Vagina (tissue), 2 donors: ENCODE measurements at regions not wholly inside any gene's neighbourhood (a gene's known extent, or its start where the extent isn't known, plus 50 kb on each side); places are given as distances from the start of the nearest gene placed in this dataset.

Source experiments
- DNase-seq, 2 donors: peaks; one replicate each; pipeline ENCODE4 v3.0.0-alpha.2; 2017; ENCODE audit errors: extremely low spot score in 2 of 2
- H3K27ac ChIP-seq: fragments of 200-600 bp; sonication (generic); one replicate; pipeline ENCODE4 v1.5.1; 2019
- H3K27me3 ChIP-seq: fragments of 200-600 bp; sonication (generic); one replicate; pipeline ENCODE4 v1.5.1; 2019
- H3K36me3 ChIP-seq, 2 donors: fragments of 200-600 bp; sonication (generic); one replicate each; pipeline ENCODE4 v1.5.1; 2017 to 2019
- H3K4me1 ChIP-seq: fragments of 200-600 bp; sonication (generic); one replicate; pipeline ENCODE4 v1.5.1; 2019
- H3K4me3 ChIP-seq, 2 donors: fragments of 200-600 bp; sonication (generic); 1 replicate in 1 of 2; 2 replicates in 1 of 2; pipeline ENCODE4 v1.5.1; 2016 to 2019
- H3K9me3 ChIP-seq: fragments of 200-600 bp; sonication (generic); one replicate; pipeline ENCODE4 v1.5.1; 2019
- POLR2A ChIP-seq, 2 donors: fragments of 450-650 bp; IDR thresholded peaks; one replicate each; pipeline ENCODE4 v1.6.1; 2017; ENCODE audit warnings: antibody characterized with exemption in 2 of 2, mild to moderate bottlenecking in 2 of 2, moderate library complexity in 2 of 2
- POLR2AphosphoS5 ChIP-seq, 2 donors: sonication (generic); formaldehyde crosslinking; IDR thresholded peaks; one replicate each; pipeline ENCODE4 v1.9.0; 2017; ENCODE audit warnings: antibody characterized with exemption in 2 of 2, mild to moderate bottlenecking in 2 of 2, low read depth in 1 of 2; ENCODE audit not compliant: insufficient read depth in 1 of 2
- intact Hi-C: fragments of 100-400 bp; cut with DNase I; formaldehyde crosslinking; loops from one replicate; pipeline ENCODE4 v1.15.1; 2023
- TF ChIP-seq, protein P1 (sequence below), 3 experiments: fragments of 450-650 bp in 2 of 3; fragments of 200-600 bp in 1 of 3; sonication (generic) in 1 of 3; IDR thresholded peaks; one replicate each; pipeline ENCODE4 v1.5.1; 2017 to 2019; ENCODE audit warnings: antibody characterized with exemption in 3 of 3, mild to moderate bottlenecking in 2 of 3, moderate library complexity in 2 of 3

DNA sequence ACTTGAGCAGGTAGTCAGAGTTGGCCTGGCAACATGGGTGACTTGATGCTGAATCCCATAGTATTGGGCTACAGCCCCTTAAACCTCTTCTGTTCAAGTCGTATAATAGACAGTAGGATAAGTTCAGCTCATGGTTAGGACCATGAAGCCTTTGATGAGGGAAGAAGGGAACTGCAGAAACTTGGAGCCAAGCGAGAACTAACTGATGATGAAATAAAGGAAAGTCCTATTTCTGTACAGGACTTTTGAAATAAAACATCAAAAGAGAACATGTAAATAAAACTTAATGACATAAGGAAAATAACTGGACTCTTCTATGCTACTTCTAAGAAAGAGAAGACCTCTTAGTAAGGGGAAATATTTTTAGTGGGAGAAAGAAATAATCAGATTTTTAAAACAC is 51.2 kb upstream of the UGP2 start:
- TF ChIP-seq, protein P1, sequence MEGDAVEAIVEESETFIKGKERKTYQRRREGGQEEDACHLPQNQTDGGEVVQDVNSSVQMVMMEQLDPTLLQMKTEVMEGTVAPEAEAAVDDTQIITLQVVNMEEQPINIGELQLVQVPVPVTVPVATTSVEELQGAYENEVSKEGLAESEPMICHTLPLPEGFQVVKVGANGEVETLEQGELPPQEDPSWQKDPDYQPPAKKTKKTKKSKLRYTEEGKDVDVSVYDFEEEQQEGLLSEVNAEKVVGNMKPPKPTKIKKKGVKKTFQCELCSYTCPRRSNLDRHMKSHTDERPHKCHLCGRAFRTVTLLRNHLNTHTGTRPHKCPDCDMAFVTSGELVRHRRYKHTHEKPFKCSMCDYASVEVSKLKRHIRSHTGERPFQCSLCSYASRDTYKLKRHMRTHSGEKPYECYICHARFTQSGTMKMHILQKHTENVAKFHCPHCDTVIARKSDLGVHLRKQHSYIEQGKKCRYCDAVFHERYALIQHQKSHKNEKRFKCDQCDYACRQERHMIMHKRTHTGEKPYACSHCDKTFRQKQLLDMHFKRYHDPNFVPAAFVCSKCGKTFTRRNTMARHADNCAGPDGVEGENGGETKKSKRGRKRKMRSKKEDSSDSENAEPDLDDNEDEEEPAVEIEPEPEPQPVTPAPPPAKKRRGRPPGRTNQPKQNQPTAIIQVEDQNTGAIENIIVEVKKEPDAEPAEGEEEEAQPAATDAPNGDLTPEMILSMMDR (IDR thresholded peaks at IDR 0.05) = no peak
- no peak for TF ChIP-seq POLR2A (IDR thresholded peaks at IDR 0.05)
- no peak for TF ChIP-seq POLR2AphosphoS5 (IDR thresholded peaks at IDR 0.05; ENCODE audit: insufficient read depth in 1 of 2, low read depth in 1 of 2)

DNA sequence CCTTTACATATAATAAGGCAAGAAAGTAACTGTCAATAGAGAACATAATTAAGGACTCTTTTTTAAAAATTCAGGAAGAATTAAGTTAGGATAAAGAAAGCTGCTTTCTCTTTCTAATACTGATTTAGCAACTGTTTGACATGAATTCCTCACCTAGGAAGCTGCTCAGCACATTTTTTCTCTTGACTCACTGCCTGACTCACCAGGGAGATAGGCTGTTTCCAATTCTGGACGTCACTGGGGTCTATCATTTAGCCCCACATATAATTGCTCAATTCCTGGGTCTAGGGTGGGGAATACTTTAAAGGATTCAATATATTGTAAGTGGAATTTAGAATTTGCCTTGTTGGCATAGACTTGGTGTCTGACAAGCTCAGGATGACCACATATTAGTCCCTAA is 50.8 kb upstream of the UGP2 start:
- Histone ChIP-seq H3K9me3 (no peaks in the 10 kb centered on the region), H3K4me1 (no peaks in the 10 kb centered on the region), H3K27me3 (no peaks in the 10 kb centered on the region), H3K4me3 (no peak overlapping the region), H3K27ac (no peak overlapping the region), H3K36me3 (no peaks in the 10 kb centered on the region)
- intact Hi-C loops = no loop called here
- DNase-seq = no peak
- TF ChIP-seq, protein P1 (IDR thresholded peaks at IDR 0.05) = no peak
- TF ChIP-seq POLR2A (IDR thresholded peaks at IDR 0.05) (no peak), POLR2AphosphoS5 (IDR thresholded peaks at IDR 0.05; ENCODE audit: insufficient read depth in 1 of 2, low read depth in 1 of 2) (no peak)

More for the DNA sequence above, 51.2 kb upstream of the UGP2 start:
- Histone ChIP-seq H3K4me1 (no peaks in the 10 kb centered on the region), H3K36me3 (no peaks in the 10 kb centered on the region), H3K9me3 (no peaks in the 10 kb centered on the region), H3K27me3 (no peaks in the 10 kb centered on the region), H3K4me3 (no peak overlapping the region), H3K27ac (no peak overlapping the region)
- intact Hi-C loops = no loop called here
- no peak for DNase-seq

DNA sequence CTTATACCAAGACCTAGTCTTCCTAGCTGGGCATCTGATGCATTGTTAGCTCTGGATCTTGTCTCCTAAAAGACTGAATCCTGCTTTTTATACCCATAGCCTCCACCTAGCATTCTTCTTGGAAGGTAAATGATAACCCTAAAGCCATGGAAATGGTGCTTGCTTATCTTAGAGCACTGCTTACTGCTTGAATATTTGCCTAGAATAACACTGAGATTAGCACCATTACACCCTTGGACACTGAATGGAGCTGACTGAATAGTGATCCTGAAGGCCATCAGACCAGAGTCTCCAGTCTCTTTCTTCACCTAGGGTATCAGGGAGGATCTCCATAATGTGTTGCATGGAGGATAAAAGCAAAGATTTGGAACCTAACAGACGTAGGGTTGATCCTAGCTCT is 50.3 kb upstream of the UGP2 start:
- H3K27ac ChIP-seq = no peak overlapping the region
- H3K4me3 ChIP-seq = no peak overlapping the region
- intact Hi-C loops = no loop called here
- no peaks in the 10 kb centered on the region for H3K27me3 ChIP-seq
- no peak for DNase-seq
- H3K4me1 ChIP-seq = no peaks in the 10 kb centered on the region
- no peaks in the 10 kb centered on the region for H3K9me3 ChIP-seq
- TF ChIP-seq POLR2AphosphoS5 (IDR thresholded peaks at IDR 0.05; ENCODE audit: insufficient read depth in 1 of 2, low read depth in 1 of 2) = no peak
- TF ChIP-seq POLR2A (IDR thresholded peaks at IDR 0.05) = no peak
- TF ChIP-seq, protein P1 (IDR thresholded peaks at IDR 0.05) = no peak
- no peaks in the 10 kb centered on the region for H3K36me3 ChIP-seq
